Parathyroid adenoma (tissue), 2 donors: ENCODE measurements at regions not wholly inside any gene's neighbourhood (a gene's known extent, or its start where the extent isn't known, plus 50 kb on each side); places are given as distances from the start of the nearest gene placed in this dataset.

Experiments
- H2AFZ ChIP-seq: fragments of 300-600 bp; sonication (generic); one replicate; pipeline ENCODE4 v1.7.0; 2017; ENCODE audit warnings: antibody characterized with exemption, mild to moderate bottlenecking
- H3K27ac ChIP-seq: fragments of 300-600 bp; sonication (generic); one replicate; pipeline ENCODE4 v1.7.0; 2017
- H3K27me3 ChIP-seq: fragments of 300-600 bp; sonication (generic); one replicate; pipeline ENCODE4 v1.7.0; 2017; ENCODE audit warnings: low read length; ENCODE audit not compliant: control insufficient read depth, insufficient read depth
- H3K36me3 ChIP-seq: fragments of 300-600 bp; sonication (generic); one replicate; pipeline ENCODE4 v1.7.0; 2017; ENCODE audit warnings: low read length; ENCODE audit not compliant: control insufficient read depth, insufficient read depth
- H3K4me1 ChIP-seq: fragments of 300-600 bp; sonication (generic); one replicate; pipeline ENCODE4 v1.7.0; 2017; ENCODE audit warnings: control low read depth
- H3K4me2 ChIP-seq: fragments of 300-600 bp; sonication (generic); one replicate; pipeline ENCODE4 v1.7.0; 2017; ENCODE audit warnings: low read length
- H3K4me3 ChIP-seq: fragments of 300-600 bp; sonication (generic); one replicate; pipeline ENCODE4 v1.7.0; 2017; ENCODE audit warnings: low read depth, low read length
- H3K79me2 ChIP-seq: fragments of 300-600 bp; sonication (generic); one replicate; pipeline ENCODE4 v1.7.0; 2017; ENCODE audit warnings: control low read depth
- H3K9ac ChIP-seq: fragments of 300-600 bp; sonication (generic); one replicate; pipeline ENCODE4 v1.7.0; 2017; ENCODE audit warnings: mild to moderate bottlenecking
- H3K9me3 ChIP-seq: fragments of 300-600 bp; sonication (generic); one replicate; pipeline ENCODE4 v1.7.0; 2017; ENCODE audit warnings: low read length; ENCODE audit not compliant: control insufficient read depth
- TF ChIP-seq, protein P1 (sequence below): fragments of 300-600 bp; sonication (generic); IDR thresholded peaks from one replicate; pipeline ENCODE4 v1.7.0; 2017; ENCODE audit warnings: antibody characterized with exemption, mild to moderate bottlenecking
- donor health status: primary hyperparathyroidism.

DNA sequence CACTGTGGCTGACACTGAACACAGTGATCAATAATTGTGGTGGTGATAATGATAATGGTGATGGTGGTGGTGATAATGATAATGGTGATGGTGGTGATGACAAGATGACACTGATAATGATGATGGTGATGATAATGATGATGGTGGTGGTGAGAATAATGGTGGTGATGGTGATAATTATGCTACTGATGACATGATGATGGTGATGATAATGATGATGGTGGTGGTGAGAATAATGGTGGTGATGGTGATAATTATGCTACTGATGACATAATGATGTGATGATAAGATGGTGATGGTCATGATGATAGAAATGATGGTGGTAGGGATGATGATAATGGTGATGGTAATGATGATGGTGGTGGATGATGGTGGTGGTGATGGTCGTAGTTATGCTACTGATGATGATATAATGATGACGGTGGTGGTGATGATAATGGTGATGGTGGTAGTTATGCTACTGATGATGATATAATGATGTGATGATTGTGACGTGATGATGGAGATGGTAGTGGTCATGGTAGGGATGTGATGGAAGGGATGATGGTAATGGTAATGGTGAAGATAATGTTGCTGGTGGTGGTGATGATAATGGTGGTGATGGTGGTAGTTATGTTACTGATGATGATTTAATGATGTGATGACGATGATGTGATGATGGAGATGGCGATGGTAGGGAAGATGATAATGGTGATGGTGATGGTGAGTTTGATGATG lies 356.5 kb upstream of the CDH4 start:
- H3K9ac ChIP-seq = no peak overlapping the region
- no peaks in the 10 kb centered on the region for H3K9me3 ChIP-seq
- H3K36me3 ChIP-seq = no peaks in the 10 kb centered on the region
- H3K79me2 ChIP-seq = no peaks in the 10 kb centered on the region
- H3K4me3 ChIP-seq = no peak overlapping the region
- H3K27ac ChIP-seq = no peak overlapping the region
- H3K27me3 ChIP-seq = no peaks in the 10 kb centered on the region
- TF ChIP-seq, protein P1, sequence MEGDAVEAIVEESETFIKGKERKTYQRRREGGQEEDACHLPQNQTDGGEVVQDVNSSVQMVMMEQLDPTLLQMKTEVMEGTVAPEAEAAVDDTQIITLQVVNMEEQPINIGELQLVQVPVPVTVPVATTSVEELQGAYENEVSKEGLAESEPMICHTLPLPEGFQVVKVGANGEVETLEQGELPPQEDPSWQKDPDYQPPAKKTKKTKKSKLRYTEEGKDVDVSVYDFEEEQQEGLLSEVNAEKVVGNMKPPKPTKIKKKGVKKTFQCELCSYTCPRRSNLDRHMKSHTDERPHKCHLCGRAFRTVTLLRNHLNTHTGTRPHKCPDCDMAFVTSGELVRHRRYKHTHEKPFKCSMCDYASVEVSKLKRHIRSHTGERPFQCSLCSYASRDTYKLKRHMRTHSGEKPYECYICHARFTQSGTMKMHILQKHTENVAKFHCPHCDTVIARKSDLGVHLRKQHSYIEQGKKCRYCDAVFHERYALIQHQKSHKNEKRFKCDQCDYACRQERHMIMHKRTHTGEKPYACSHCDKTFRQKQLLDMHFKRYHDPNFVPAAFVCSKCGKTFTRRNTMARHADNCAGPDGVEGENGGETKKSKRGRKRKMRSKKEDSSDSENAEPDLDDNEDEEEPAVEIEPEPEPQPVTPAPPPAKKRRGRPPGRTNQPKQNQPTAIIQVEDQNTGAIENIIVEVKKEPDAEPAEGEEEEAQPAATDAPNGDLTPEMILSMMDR = no peak
- no peaks in the 10 kb centered on the region for H3K4me1 ChIP-seq
- no peak overlapping the region for H3K4me2 ChIP-seq
- H2AFZ ChIP-seq = no peak overlapping the region

DNA sequence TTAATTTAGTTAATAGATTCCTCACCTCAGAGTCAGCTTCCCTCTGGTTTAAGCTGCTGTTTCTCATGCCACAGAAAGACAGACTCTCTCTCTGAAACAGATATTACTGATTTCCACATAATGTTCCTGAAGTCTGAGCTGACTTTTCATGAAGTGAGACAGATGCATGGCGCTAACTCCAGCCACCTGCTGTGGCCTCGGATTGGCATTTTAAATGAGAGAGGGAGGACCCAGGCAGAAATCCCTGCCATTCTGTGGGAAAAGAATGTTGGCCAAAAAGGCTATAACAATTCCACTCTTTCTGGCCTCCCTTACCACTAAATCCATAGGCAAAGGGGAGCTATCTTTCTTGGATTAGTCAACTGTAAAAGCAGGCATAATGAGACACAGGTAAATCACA lies 354.1 kb upstream of the CDH4 start:
- Histone ChIP-seq H3K4me2 (no peak overlapping the region), H3K4me3 (no peak overlapping the region), H3K36me3 (no peaks in the 10 kb centered on the region), H3K79me2 (no peaks in the 10 kb centered on the region), H3K9ac (no peak overlapping the region), H3K27ac (no peak overlapping the region), H3K4me1 (no peaks in the 10 kb centered on the region), H3K9me3 (no peaks in the 10 kb centered on the region), H2AFZ (no peak overlapping the region), H3K27me3 (no peaks in the 10 kb centered on the region)
- TF ChIP-seq, protein P1 = no peak

DNA sequence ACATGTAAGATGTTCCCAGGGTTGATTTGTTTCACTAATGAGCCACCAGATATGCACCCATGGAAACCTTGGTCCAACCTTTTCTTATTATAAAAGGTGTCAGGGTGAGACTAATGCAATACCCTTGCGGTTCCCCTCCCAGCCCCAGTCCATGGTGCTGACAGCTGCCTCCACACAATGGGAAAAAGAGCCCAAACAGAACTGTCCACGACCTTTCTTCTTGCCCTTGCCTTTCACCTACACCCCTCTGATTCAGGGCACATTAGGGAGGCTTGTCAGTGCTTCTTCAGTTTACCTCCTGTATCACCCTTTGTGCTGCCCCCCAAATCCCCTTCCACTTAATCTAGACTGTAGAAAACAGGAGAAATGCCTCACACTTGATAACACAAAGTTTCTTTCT lies 352.7 kb upstream of the CDH4 start:
- H3K9me3 ChIP-seq = no peaks in the 10 kb centered on the region
- no peak overlapping the region for H3K9ac ChIP-seq

DNA sequence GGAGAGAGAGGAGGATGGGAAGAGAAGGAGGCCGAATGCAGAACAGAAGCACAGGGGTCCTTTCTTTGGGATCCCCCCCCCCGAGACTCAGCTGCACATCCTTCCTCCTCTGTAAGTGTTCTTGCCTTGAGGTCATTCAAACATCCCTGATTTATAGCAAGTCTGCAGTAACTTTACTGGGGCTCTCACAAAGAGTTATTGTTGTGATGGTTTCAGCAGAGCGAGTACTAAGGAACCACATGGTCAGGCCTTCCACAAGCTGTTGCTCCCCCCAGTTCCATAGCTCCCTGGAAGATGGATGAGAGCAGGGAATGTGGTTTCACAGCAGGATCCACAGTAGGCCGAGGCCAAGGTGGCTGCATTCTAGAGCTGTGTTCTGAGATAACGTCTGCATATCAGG lies 351.4 kb upstream of the CDH4 start:
- no peaks in the 10 kb centered on the region for H3K36me3 ChIP-seq
- TF ChIP-seq, protein P1 = no peak
- H3K27ac ChIP-seq = no peak overlapping the region
- no peaks in the 10 kb centered on the region for H3K27me3 ChIP-seq
- H3K9ac ChIP-seq = no peak overlapping the region
- no peaks in the 10 kb centered on the region for H3K79me2 ChIP-seq
- no peak overlapping the region for H3K4me2 ChIP-seq
- no peak overlapping the region for H2AFZ ChIP-seq
- no peaks in the 10 kb centered on the region for H3K4me1 ChIP-seq
- no peak overlapping the region for H3K4me3 ChIP-seq
- H3K9me3 ChIP-seq = no peaks in the 10 kb centered on the region

More for the DNA sequence above, 352.7 kb upstream of the CDH4 start:
- Histone ChIP-seq H3K4me2 (no peak overlapping the region), H3K4me3 (no peak overlapping the region), H3K27me3 (no peaks in the 10 kb centered on the region), H3K36me3 (no peaks in the 10 kb centered on the region), H2AFZ (no peak overlapping the region), H3K4me1 (no peaks in the 10 kb centered on the region), H3K79me2 (no peaks in the 10 kb centered on the region), H3K27ac (no peak overlapping the region)
- TF ChIP-seq, protein P1 = no peak

DNA sequence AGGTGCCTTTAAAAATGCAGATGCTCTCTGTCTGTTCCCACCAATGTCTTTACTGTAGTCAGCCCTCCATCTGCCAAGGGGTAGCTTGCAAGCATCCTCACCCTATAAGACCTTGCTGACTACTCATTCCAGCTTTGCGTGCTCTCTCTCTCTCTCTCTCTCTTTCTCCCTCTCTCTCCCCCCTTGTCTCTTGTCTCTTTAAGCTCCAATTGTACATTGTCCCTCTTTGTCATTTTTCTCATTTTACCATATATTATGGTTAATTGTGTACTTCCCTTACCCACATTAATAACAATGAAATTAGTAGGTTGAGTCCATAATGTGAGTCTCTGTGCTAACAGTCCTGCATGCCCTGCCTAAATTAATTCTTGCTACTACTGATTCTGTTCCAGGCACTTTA lies 350.2 kb upstream of the CDH4 start:
- no peak overlapping the region for H2AFZ ChIP-seq
- no peak overlapping the region for H3K4me3 ChIP-seq
- H3K4me1 ChIP-seq = no peaks in the 10 kb centered on the region
- no peaks in the 10 kb centered on the region for H3K79me2 ChIP-seq
- no peak overlapping the region for H3K27ac ChIP-seq
- H3K9ac ChIP-seq = no peak overlapping the region
- no peak overlapping the region for H3K4me2 ChIP-seq
- no peaks in the 10 kb centered on the region for H3K36me3 ChIP-seq
- H3K9me3 ChIP-seq = no peaks in the 10 kb centered on the region
- TF ChIP-seq, protein P1 = no peak
- no peaks in the 10 kb centered on the region for H3K27me3 ChIP-seq
